Neuronal stem cell (in vitro differentiated cells): ENCODE measurements at regions not wholly inside any gene's neighbourhood (a gene's known extent, or its start where the extent isn't known, plus 50 kb on each side); places are given as distances from the start of the nearest gene placed in this dataset.
A peak's percentile ranks its signal among the peaks of the same experiment; 100 is the strongest.

ENCODE experiments used
- DNase-seq: peaks from one replicate; pipeline ENCODE4 v3.0.0-alpha.2; 2013; ENCODE audit warnings: low spot score
- H2AFZ ChIP-seq: one replicate; pipeline ENCODE4 v1.6.1; 2013; ENCODE audit warnings: mild to moderate bottlenecking, low read length, inconsistent platforms
- H2AK5ac ChIP-seq: 2 replicates; pipeline ENCODE4 v1.6.1; 2013; ENCODE audit warnings: low read depth, mild to moderate bottlenecking, inconsistent platforms, low read length, moderate library complexity, mixed read lengths
- H2BK120ac ChIP-seq: 2 replicates; pipeline ENCODE4 v1.6.1; 2013; ENCODE audit warnings: low read depth, mild to moderate bottlenecking, inconsistent platforms, low read length, moderate library complexity, mixed read lengths
- H2BK12ac ChIP-seq: one replicate; pipeline ENCODE4 v1.6.1; 2013; ENCODE audit warnings: low read length, inconsistent platforms
- H2BK15ac ChIP-seq: 2 replicates; pipeline ENCODE4 v1.6.1; 2013; ENCODE audit warnings: mild to moderate bottlenecking, low read length, inconsistent platforms, mixed read lengths
- H2BK5ac ChIP-seq: one replicate; pipeline ENCODE4 v1.6.1; 2013; ENCODE audit warnings: inconsistent platforms, mild to moderate bottlenecking, low read length, moderate library complexity
- H3K14ac ChIP-seq: one replicate; pipeline ENCODE4 v1.6.1; 2013; ENCODE audit warnings: low read length, inconsistent platforms
- H3K18ac ChIP-seq: 2 replicates; pipeline ENCODE4 v1.6.1; 2013; ENCODE audit warnings: low read length, inconsistent platforms
- H3K23ac ChIP-seq: 2 replicates; pipeline ENCODE4 v1.6.1; 2013; ENCODE audit warnings: low read depth, mild to moderate bottlenecking, mixed read lengths, low read length, inconsistent platforms; ENCODE audit not compliant: poor library complexity
- H3K27ac ChIP-seq: replicated peaks from 3 replicates; pipeline ENCODE4 v1.5.1; 2013; ENCODE audit warnings: low read length, inconsistent platforms
- H3K27me3 ChIP-seq, 3 experiments: 2 replicates each; pipeline ENCODE4 v1.6.1; 2013; ENCODE audit warnings: low read length in 3 of 3, mild to moderate bottlenecking in 2 of 3, inconsistent platforms in 1 of 3, low read depth in 1 of 3, mixed read lengths in 1 of 3, moderate library complexity in 1 of 3; ENCODE audit not compliant: control insufficient read depth in 3 of 3, insufficient read depth in 3 of 3
- H3K36me3 ChIP-seq, 2 donors: replicated peaks in 1 of 2; 2 replicates each; pipeline ENCODE4 v1.6.1; 2013; ENCODE audit warnings: low read length in 2 of 2; ENCODE audit not compliant: control insufficient read depth in 2 of 2, insufficient read depth in 2 of 2
- H3K4ac ChIP-seq: 2 replicates; pipeline ENCODE4 v1.6.1; 2013; ENCODE audit warnings: inconsistent platforms, mild to moderate bottlenecking, low read length, moderate library complexity
- H3K4me1 ChIP-seq, 2 donors: 1 replicate in 1 of 2; 2 replicates in 1 of 2; pipeline ENCODE4 v1.6.1; 2013; ENCODE audit warnings: low read length in 2 of 2, low read depth in 1 of 2; ENCODE audit not compliant: control insufficient read depth in 2 of 2, insufficient read depth in 1 of 2
- H3K4me2 ChIP-seq: one replicate; pipeline ENCODE4 v1.6.1; 2013; ENCODE audit warnings: mild to moderate bottlenecking, low read length, inconsistent platforms; ENCODE audit not compliant: insufficient read depth, poor library complexity, severe bottlenecking
- H3K4me3 ChIP-seq, 2 donors: 2 replicates each; pipeline ENCODE4 v1.5.1; 2013; ENCODE audit warnings: low read length in 2 of 2, mild to moderate bottlenecking in 2 of 2, inconsistent platforms in 1 of 2, moderate library complexity in 1 of 2
- H3K79me1 ChIP-seq: one replicate; pipeline ENCODE4 v1.6.1; 2013; ENCODE audit warnings: low read depth, mild to moderate bottlenecking, inconsistent platforms, low read length, moderate library complexity
- H3K9ac ChIP-seq: one replicate; pipeline ENCODE4 v1.6.1; 2013; ENCODE audit warnings: mild to moderate bottlenecking, low read depth, low read length, inconsistent platforms; ENCODE audit not compliant: poor library complexity
- H3K9me3 ChIP-seq, 2 donors: replicated peaks in 1 of 2; 2 replicates each; pipeline versions ENCODE3 to v1.6.1; 2013; ENCODE audit warnings: low read length in 2 of 2, mild to moderate bottlenecking in 2 of 2, inconsistent platforms in 1 of 2, low read depth in 1 of 2, mixed read lengths in 1 of 2, moderate library complexity in 1 of 2; ENCODE audit not compliant: control insufficient read depth in 2 of 2, insufficient read depth in 1 of 2
- H4K8ac ChIP-seq: one replicate; pipeline ENCODE4 v1.6.1; 2013; ENCODE audit warnings: low read depth, mild to moderate bottlenecking, inconsistent platforms, low read length, moderate library complexity
- H4K91ac ChIP-seq: one replicate; pipeline ENCODE4 v1.6.1; 2013; ENCODE audit warnings: low read length, low read depth, mild to moderate bottlenecking, inconsistent platforms; ENCODE audit not compliant: poor library complexity
- WGBS, 2 donors: extraction: QIAGEN DNeasy Blood & Tissue Kit; methylation state at CpG; one replicate each; pipeline ENCODE4 v1.1.7; 2013; ENCODE audit warnings: missing lambda C conversion rate in 2 of 2, mixed read lengths in 1 of 2; ENCODE audit not compliant: insufficient read length in 2 of 2, insufficient replicate concordance in 1 of 2; ENCODE audit errors: extremely low coverage in 2 of 2; 5-methylcytosine and 5-hydroxymethylcytosine counted together

- Histone ChIP-seq H4K91ac (no peak overlapping the region), H3K27ac (no peak overlapping the region), H3K4me1 (no peaks in the 10 kb centered on the region), H3K14ac (no peak overlapping the region), H3K27me3 (no peaks in the 10 kb centered on the region), H3K79me1 (no peaks in the 10 kb centered on the region), H4K8ac (no peak overlapping the region), H3K9ac (no peak overlapping the region), H2BK120ac (no peak overlapping the region), H2AFZ (no peak overlapping the region), H2BK5ac (no peak overlapping the region), H2BK12ac (no peak overlapping the region), H3K36me3 (no peaks in the 10 kb centered on the region), H3K18ac (no peak overlapping the region), H2BK15ac (no peak overlapping the region), H3K4me3 (no peak overlapping the region), H3K4me2 (no peak overlapping the region), H3K23ac (no peak overlapping the region), H2AK5ac (no peak overlapping the region), H3K4ac (no peak overlapping the region), H3K9me3 (no peaks in the 10 kb centered on the region)
- no peak for DNase-seq
- WGBS, 2 donors: no CpG with 5 or more reads among the region's 6 CpGs
These were observed 171.5 kb downstream of the KCNS3 start for GRCh38 chr2:18050001-18050400.

- no peak overlapping the region for H2BK12ac ChIP-seq
- WGBS, 2 donors: no CpG with 5 or more reads among the region's 4 CpGs
- no peak overlapping the region for H2BK15ac ChIP-seq
- H3K23ac ChIP-seq: no peak overlapping the region
- H2AFZ ChIP-seq: no peak overlapping the region
- DNase-seq: no peak
- no peak overlapping the region for H3K27ac ChIP-seq
- no peaks in the 10 kb centered on the region for H3K4me1 ChIP-seq
- no peak overlapping the region for H3K9ac ChIP-seq
- no peaks in the 10 kb centered on the region for H3K79me1 ChIP-seq
- no peak overlapping the region for H2BK5ac ChIP-seq
- H3K27me3 ChIP-seq: no peaks in the 10 kb centered on the region
- H3K4ac ChIP-seq: no peak overlapping the region
- no peak overlapping the region for H2BK120ac ChIP-seq
- no peak overlapping the region for H2AK5ac ChIP-seq
- H3K9me3 ChIP-seq: no peaks in the 10 kb centered on the region
- no peak overlapping the region for H4K8ac ChIP-seq
- peak overlapping the region; percentile 26 for H3K14ac ChIP-seq
- H3K18ac ChIP-seq: no peak overlapping the region
- H3K36me3 ChIP-seq: no peaks in the 10 kb centered on the region
- H3K4me2 ChIP-seq: no peak overlapping the region
- H3K4me3 ChIP-seq: no peak overlapping the region
- H4K91ac ChIP-seq: no peak overlapping the region
These were observed 170.9 kb downstream of the KCNS3 start for GRCh38 chr2:18049325-18049724.

- H3K14ac ChIP-seq: no peak overlapping the region
- H3K27ac ChIP-seq: no peak overlapping the region
- no peak for DNase-seq
These were observed 169.6 kb downstream of the KCNS3 start for GRCh38 chr2:18047896-18048657.

GRCh38 chr2:18047213-18047611, 168.7 kb downstream of the KCNS3 start:
- Histone ChIP-seq H3K14ac (no peak overlapping the region), H3K27ac (no peak overlapping the region), H3K23ac (no peak overlapping the region), H2BK12ac (no peak overlapping the region), H4K8ac (no peak overlapping the region), H3K36me3 (no peaks in the 10 kb centered on the region), H3K27me3 (no peaks in the 10 kb centered on the region), H3K4me1 (no peaks in the 10 kb centered on the region), H3K18ac (no peak overlapping the region), H4K91ac (no peak overlapping the region), H3K4ac (no peak overlapping the region), H2BK120ac (no peak overlapping the region), H2AFZ (no peak overlapping the region), H2AK5ac (no peak overlapping the region), H3K4me2 (no peak overlapping the region), H3K9ac (no peak overlapping the region), H3K9me3 (no peaks in the 10 kb centered on the region), H3K79me1 (no peaks in the 10 kb centered on the region), H3K4me3 (no peak overlapping the region), H2BK15ac (no peak overlapping the region), H2BK5ac (no peak overlapping the region)
- WGBS, 2 donors: no CpG with 5 or more reads among the region's 4 CpGs
- DNase-seq: no peak

More at GRCh38 chr2:18047896-18048657, 169.6 kb downstream of the KCNS3 start:
- H3K4me2 ChIP-seq: no peak overlapping the region
- H3K79me1 ChIP-seq: no peaks in the 10 kb centered on the region
- H3K4me3 ChIP-seq: no peak overlapping the region
- no peak overlapping the region for H3K9ac ChIP-seq
- H4K91ac ChIP-seq: no peak overlapping the region
- H2BK15ac ChIP-seq: no peak overlapping the region
- H4K8ac ChIP-seq: no peak overlapping the region
- no peak overlapping the region for H3K23ac ChIP-seq
- H3K9me3 ChIP-seq: no peaks in the 10 kb centered on the region
- WGBS, 2 donors: no CpG with 5 or more reads among the region's 10 CpGs
- no peak overlapping the region for H3K18ac ChIP-seq
- H2AFZ ChIP-seq: no peak overlapping the region
- H2BK5ac ChIP-seq: no peak overlapping the region
- H2BK12ac ChIP-seq: no peak overlapping the region
- H3K4me1 ChIP-seq: no peaks in the 10 kb centered on the region
- H2AK5ac ChIP-seq: no peak overlapping the region
- no peak overlapping the region for H2BK120ac ChIP-seq
- no peaks in the 10 kb centered on the region for H3K27me3 ChIP-seq
- H3K4ac ChIP-seq: no peak overlapping the region
- H3K36me3 ChIP-seq: no peaks in the 10 kb centered on the region
